ENCODE measurements at regions not wholly inside any gene's neighbourhood (a gene's known extent, or its start where the extent isn't known, plus 50 kb on each side); places are given as distances from the start of the nearest gene placed in this dataset.

- WGBS, 2 experiments (ENCODE audit: extremely low coverage in 2 of 2, insufficient read length in 1 of 2) = no CpG with 5 or more reads among the region's 4 CpGs
- Histone ChIP-seq H4K91ac (ENCODE audit: insufficient read depth, low read depth, low read length) (no peak overlapping the region), H2AFZ (replicated peaks; ENCODE audit: low read length, poor library complexity) (no peak overlapping the region), H3K79me1 (ENCODE audit: low read depth in 1 of 2, low read length in 2 of 2) (no peaks in the 10 kb centered on the region), H3K23ac (ENCODE audit: low read depth, low read length) (no peak overlapping the region), H3K4me1 (ENCODE audit: control insufficient read depth, insufficient read depth, low read length) (no peaks in the 10 kb centered on the region), H4K20me1 (ENCODE audit: insufficient read depth, low read length) (no peaks in the 10 kb centered on the region), H3K9me3 (ENCODE audit: control insufficient read depth, insufficient read depth, low read length) (no peaks in the 10 kb centered on the region), H3K4ac (ENCODE audit: low read depth, low read length) (no peak overlapping the region), H4K8ac (ENCODE audit: low read depth in 2 of 2, low read length in 2 of 2) (no peak overlapping the region), H2AK9ac (replicated peaks; ENCODE audit: low read depth, low read length, poor library complexity) (no peak overlapping the region), H3K4me3 (ENCODE audit: insufficient read depth, low read depth, low read length) (no peak overlapping the region), H3K18ac (ENCODE audit: low read depth, low read length) (no peak overlapping the region), H3K27me3 (ENCODE audit: control insufficient read depth, insufficient read depth, low read length) (no peaks in the 10 kb centered on the region), H4K5ac (ENCODE audit: low read depth, low read length) (no peak overlapping the region), H3K9me1 (ENCODE audit: insufficient read depth, low read length) (no peaks in the 10 kb centered on the region), H2BK120ac (ENCODE audit: low read depth, low read length) (no peak overlapping the region), H2BK15ac (ENCODE audit: low read depth, low read length) (no peak overlapping the region), H3K4me2 (ENCODE audit: low read depth, low read length) (no peak overlapping the region), H2BK5ac (ENCODE audit: low read depth, low read length, poor library complexity, severe bottlenecking) (no peak overlapping the region), H3K27ac (ENCODE audit: insufficient read depth, low read length) (no peak overlapping the region), H3K56ac (ENCODE audit: extremely low read depth, insufficient read depth, low read length) (no peak overlapping the region), H2AK5ac (ENCODE audit: low read depth, low read length) (no peak overlapping the region), H3K36me3 (ENCODE audit: control insufficient read depth, insufficient read depth, low read length) (no peaks in the 10 kb centered on the region), H3K9ac (ENCODE audit: low read depth, low read length) (no peak overlapping the region), H3K14ac (replicated peaks; ENCODE audit: low read depth, low read length) (no peak overlapping the region), H2BK20ac (ENCODE audit: low read depth, low read length) (no peak overlapping the region)
- intact Hi-C loops (cut with micrococcal nuclease) = no loop called here
- ChIA-PET POLR2A (ENCODE audit: unreplicated experiment) (no interaction called here), CTCF (interaction anchor here (0.6 to 1.6 kb wide), 2 partner anchors 12 to 299 kb away, joined by 4 to 9 read pairs; no protein-coding TSS in a partner anchor)
- dilution Hi-C loops (cut with HindIII; ENCODE audit: low sequenced_read_pairs, unreplicated experiment) = no loop called here
- DNase-seq = no peak
- BruUV-seq (replicated peaks) = no TSS peak
- no peak for ATAC-seq (ENCODE audit: low read depth)
- in situ Hi-C loops (cut with MboI; ENCODE audit: low sequenced_read_pairs) = no loop called here
- TF ChIP-seq CEBPB (IDR thresholded peaks at IDR 0.05; ENCODE audit: low read depth, low read length) = no peak
- TF ChIP-seq RCOR1 (IDR thresholded peaks at IDR 0.05; ENCODE audit: insufficient replicate concordance, low read length) = no peak
- TF ChIP-seq FOS (IDR thresholded peaks at IDR 0.05; ENCODE audit: low read depth, low read length) = no peak
- no peak for TF ChIP-seq MAZ (IDR thresholded peaks at IDR 0.05; ENCODE audit: borderline replicate concordance, low read depth, low read length)
- TF ChIP-seq RAD21 (IDR thresholded peaks at IDR 0.05; ENCODE audit: low read length) = no peak
- TF ChIP-seq NFE2L2 (IDR thresholded peaks at IDR 0.05; ENCODE audit: low read depth, low read length) = no peak
- TF ChIP-seq CTCF (conservative IDR thresholded peaks at IDR 0.05; ENCODE audit: low read depth, low read length) = no peak
- no peak for TF ChIP-seq MXI1 (IDR thresholded peaks at IDR 0.05; ENCODE audit: borderline replicate concordance, low read depth, low read length)
- no peak for TF ChIP-seq BHLHE40 (IDR thresholded peaks at IDR 0.05; ENCODE audit: low read depth, low read length)
- TF ChIP-seq MAFK (IDR thresholded peaks at IDR 0.05; ENCODE audit: low read depth, low read length) = no peak
- no peak for TF ChIP-seq ELK1 (IDR thresholded peaks at IDR 0.05; ENCODE audit: borderline replicate concordance, low read depth, low read length)
- no peak for TF ChIP-seq POLR2A (IDR thresholded peaks at IDR 0.05; ENCODE audit: low read depth, low read length)
- TF ChIP-seq RFX5 (IDR thresholded peaks at IDR 0.05; ENCODE audit: low read depth, low read length) = no peak
- TF ChIP-seq USF2 (IDR thresholded peaks at IDR 0.05; ENCODE audit: low read depth, low read length) = no peak
Observed at GRCh38 chr2:21710031-21710430, 586.3 kb downstream of the TDRD15 start.

All from IMR-90 (cell line).